GM12878 (cell line): ENCODE measurements at regions not wholly inside any gene's neighbourhood (a gene's known extent, or its start where the extent isn't known, plus 50 kb on each side); places are given as distances from the start of the nearest gene placed in this dataset.

Experiments used
- ATAC-seq: fragments of 200-7000 bp; cut with Tn5 transposase; 3 replicates; pipeline ENCODE4 v1.9.1; 2020; ENCODE audit warnings: mild to moderate bottlenecking, moderate library complexity
- BruUV-seq: library from RNA; stranded (reverse); fragments of 400-500 nt; replicated peaks from 2 replicates; lab custom pipeline; 2021; lab: Mats Ljungman, UMichigan
- CTCF ChIA-PET: fragments of 300-600 bp; sonication (Branson Sonifier 250); formaldehyde crosslinking; extraction: SDS; loops from one replicate; lab custom pipeline; 2021; ENCODE audit warnings: inconsistent platforms; lab: Yijun Ruan, JAX
- POLR2A ChIA-PET: fragments of 350-600 bp; formaldehyde crosslinking; extraction: SDS; loops from one replicate; lab custom pipeline; 2021; ENCODE audit warnings: inconsistent platforms; lab: Charles Lee
- RAD21 ChIA-PET: fragments of 300-600 bp; sonication (Branson Sonifier 250); formaldehyde crosslinking; loops from one replicate; lab custom pipeline; 2023; ENCODE audit warnings: antibody characterized with exemption; ENCODE audit not compliant: unreplicated experiment; lab: Charles Lee
- SMC1A ChIA-PET: fragments of 300-600 bp; sonication (Branson Sonifier 250); formaldehyde crosslinking; loops from one replicate; lab custom pipeline; 2023; ENCODE audit not compliant: unreplicated experiment, uncharacterized antibody; lab: Charles Lee
- DNase-seq: peaks from one replicate; pipeline ENCODE4 v3.0.0-alpha.2; 2011; ENCODE audit warnings: low read depth, low spot score
- FAIRE-seq: peaks from 3 replicates; lab custom pipeline; 2011; peaks lifted over from hg19 to GRCh38; lab: Jason Lieb, UNC
- H2AFZ ChIP-seq: 2 replicates; pipeline ENCODE4 v1.6.0; 2011; ENCODE audit warnings: low read depth, low read length, control low read depth; ENCODE audit not compliant: control insufficient read depth
- H3K27ac ChIP-seq: 2 replicates; pipeline ENCODE4 v1.5.1; 2011; ENCODE audit warnings: control low read depth; ENCODE audit not compliant: control insufficient read depth, insufficient read depth
- H3K27me3 ChIP-seq, 2 experiments: replicated peaks in 1 of 2; 2 replicates each; pipeline versions ENCODE4 v1.6.0 to v1.6.1; 2011; ENCODE audit warnings: low read length in 1 of 2; ENCODE audit not compliant: control insufficient read depth in 2 of 2, insufficient read depth in 2 of 2
- H3K36me3 ChIP-seq, 2 experiments: 2 replicates each; pipeline ENCODE4 v1.5.1; 2011; ENCODE audit warnings: low read length in 1 of 2; ENCODE audit not compliant: control insufficient read depth in 2 of 2, insufficient read depth in 2 of 2
- H3K4me1 ChIP-seq: 2 replicates; pipeline ENCODE4 v1.6.1; 2011; ENCODE audit warnings: mild to moderate bottlenecking, low read length, moderate library complexity, mixed read lengths; ENCODE audit not compliant: control insufficient read depth, insufficient read depth
- H3K4me2 ChIP-seq: 2 replicates; pipeline ENCODE4 v1.6.0; 2011; ENCODE audit warnings: control low read depth; ENCODE audit not compliant: control insufficient read depth, insufficient read depth
- H3K4me3 ChIP-seq: fragments of 200-600 bp; sonication (generic); 2 replicates; pipeline ENCODE4 v1.5.1; 2016
- H3K79me2 ChIP-seq: 2 replicates; pipeline ENCODE4 v1.6.0; 2011; ENCODE audit warnings: low read length; ENCODE audit not compliant: control insufficient read depth, insufficient read depth
- H3K9ac ChIP-seq: 2 replicates; pipeline ENCODE4 v1.8.0; 2011; ENCODE audit warnings: low read length, control low read depth, mixed read lengths; ENCODE audit not compliant: control insufficient read depth, insufficient read depth
- H3K9me3 ChIP-seq: replicated peaks from 3 replicates; pipeline ENCODE4 v1.5.1; 2011; ENCODE audit warnings: mild to moderate bottlenecking, low read length; ENCODE audit not compliant: control insufficient read depth, insufficient read depth
- H4K20me1 ChIP-seq: 2 replicates; pipeline ENCODE4 v1.6.0; 2011; ENCODE audit not compliant: control insufficient read depth, insufficient read depth
- CHD4 ChIP-seq: fragments of 200-600 bp; sonication (generic); IDR thresholded peaks from 2 replicates; pipeline ENCODE4 v1.6.1; 2016; ENCODE audit warnings: mild to moderate bottlenecking
- HDGF ChIP-seq: fragments of 450-650 bp; IDR thresholded peaks from 2 replicates; pipeline ENCODE4 v1.6.1; 2016; ENCODE audit warnings: antibody characterized with exemption
- IRF5 ChIP-seq: fragments of 450-650 bp; IDR thresholded peaks from 2 replicates; pipeline ENCODE4 v1.6.1; 2017; ENCODE audit warnings: borderline replicate concordance
- MAX ChIP-seq: IDR thresholded peaks from 2 replicates; pipeline ENCODE4 v1.6.1; 2012; ENCODE audit warnings: low read depth, low read length, improper control_type of control experiment
- MTA2 ChIP-seq: fragments of 450-650 bp; IDR thresholded peaks from 2 replicates; pipeline ENCODE4 v1.6.1; 2016; ENCODE audit warnings: low read depth, mild to moderate bottlenecking, moderate library complexity
- RBBP5 ChIP-seq: fragments of 200-600 bp; sonication (generic); conservative IDR thresholded peaks from 2 replicates; pipeline ENCODE4 v1.6.1; 2016
- SIN3A ChIP-seq: IDR thresholded peaks from 2 replicates; pipeline ENCODE4 v1.6.1; 2012; ENCODE audit warnings: low read depth, low read length, improper control_type of control experiment
- TAF1 ChIP-seq: IDR thresholded peaks from 2 replicates; pipeline ENCODE4 v1.6.1; 2011; ENCODE audit warnings: mild to moderate bottlenecking, low read depth, low read length, borderline replicate concordance
- WGBS: methylation state at CpG from one replicate; pipeline ENCODE4 v1.1.6; 2016; ENCODE audit warnings: low lambda C conversion rate; ENCODE audit not compliant: insufficient replicate concordance, insufficient coverage; ENCODE audit errors: missing lambda C conversion rate; 5-methylcytosine and 5-hydroxymethylcytosine counted together
- in situ Hi-C: fragments of 300-500 bp; cut with MboI; formaldehyde crosslinking; loops from 9 replicates; pipeline ENCODE4 v1.14.3; 2018; ENCODE audit warnings: mixed read lengths
- intact Hi-C: fragments of 100-400 bp; cut with micrococcal nuclease; formaldehyde crosslinking; loops from one replicate; pipeline ENCODE4 v1.14.2; 2022; ENCODE audit not compliant: unreplicated experiment

- in situ Hi-C loops (no loop called here), intact Hi-C loops (loop anchor here (5.0 to 10.0 kb wide), 2 partner anchors 255 to 347 kb away; partner anchors contain the start of gene KLF6)
- H3K36me3 ChIP-seq: no peaks in the 10 kb centered on the region
- no peaks in the 10 kb centered on the region for H4K20me1 ChIP-seq
- H3K4me3 ChIP-seq: no peak overlapping the region
- H3K9me3 ChIP-seq: no peaks in the 10 kb centered on the region; the same call in 2 of the 3 replicates
- peak overlapping the region; percentile 6 for H3K4me2 ChIP-seq
- H3K4me1 ChIP-seq: peaks cover 39% of the 10 kb centered on the region
- no peak overlapping the region for H3K27ac ChIP-seq
- H3K79me2 ChIP-seq: no peaks in the 10 kb centered on the region
- 84% methylated on average over 1 of the region's 1 CpG for WGBS
- ChIA-PET POLR2A (interaction anchor here (0.7 kb wide), 1 partner anchor 134 kb away, joined by 5 read pairs; no protein-coding TSS in a partner anchor), CTCF (no interaction called here), RAD21 (no interaction called here), SMC1A (no interaction called here)
- ATAC-seq (no peak), DNase-seq (no peak), FAIRE-seq (no peak)
- no TSS peak for BruUV-seq
- TF ChIP-seq MTA2: no peak
- TF ChIP-seq TAF1: no peak
- TF ChIP-seq MAX: no peak
- TF ChIP-seq HDGF: peak; percentile 0; the same call in 1 of the 2 replicates
- no peak for TF ChIP-seq RBBP5
- TF ChIP-seq CHD4: no peak
- no peak for TF ChIP-seq SIN3A
- no peak for TF ChIP-seq IRF5
- H3K27me3 ChIP-seq: no peaks in the 10 kb centered on the region; a peak in 1 of 4 replicates
- H2AFZ ChIP-seq: no peak overlapping the region
- no peak overlapping the region for H3K9ac ChIP-seq
These were observed 347.2 kb upstream of the KLF6 start for GRCh38 chr10:4132216-4132556.
